Neural cell (in vitro differentiated cells): ENCODE measurements at regions not wholly inside any gene's neighbourhood (a gene's known extent, or its start where the extent isn't known, plus 50 kb on each side); places are given as distances from the start of the nearest gene placed in this dataset.
A peak's percentile ranks its signal among the peaks of the same experiment; 100 is the strongest.

Experiments
- H2AFZ ChIP-seq: fragments of 200-600, 300-800 bp; sonication (generic), shearing (Covaris generic); 2 replicates; pipeline ENCODE4 v1.6.0; 2014; ENCODE audit warnings: low read depth, mild to moderate bottlenecking, antibody characterized with exemption, low read length, moderate library complexity
- H3F3A ChIP-seq: fragments of 200-600 bp; shearing (Covaris generic); 2 replicates; pipeline ENCODE4 v1.6.1; 2016; ENCODE audit warnings: mild to moderate bottlenecking, moderate library complexity, mixed read lengths, antibody characterized with exemption, low read length; ENCODE audit not compliant: insufficient read depth, poor library complexity, severe bottlenecking
- H3K27ac ChIP-seq: fragments of 200-600, 300-800 bp; sonication (generic), shearing (Covaris generic); 2 replicates; pipeline ENCODE4 v1.5.1; 2014; ENCODE audit warnings: mild to moderate bottlenecking, low read length, moderate library complexity
- H3K27me3 ChIP-seq: fragments of 300-800, 200-600 bp; sonication (generic), shearing (Covaris generic); 2 replicates; pipeline ENCODE4 v1.6.0; 2014; ENCODE audit warnings: mild to moderate bottlenecking, low read depth, low read length, moderate library complexity; ENCODE audit not compliant: insufficient read depth
- H3K36me3 ChIP-seq: fragments of 300-800, 200-600 bp; sonication (generic), shearing (Covaris generic); 2 replicates; pipeline ENCODE4 v1.5.1; 2014; ENCODE audit warnings: mild to moderate bottlenecking, antibody characterized with exemption, low read length, moderate library complexity; ENCODE audit not compliant: insufficient read depth
- H3K4me2 ChIP-seq: fragments of 300-800, 200-600 bp; sonication (generic), shearing (Covaris generic); 2 replicates; pipeline ENCODE4 v1.6.0; 2014; ENCODE audit warnings: mild to moderate bottlenecking, low read length
- H3K4me3 ChIP-seq: fragments of 300-800, 200-600 bp; sonication (generic), shearing (Covaris generic); 2 replicates; pipeline ENCODE4 v1.5.1; 2014; ENCODE audit warnings: mild to moderate bottlenecking, low read length, moderate library complexity
- H3K79me2 ChIP-seq: fragments of 200-600 bp; shearing (Covaris generic); replicated peaks from 2 replicates; pipeline ENCODE4 v1.6.0; 2014; ENCODE audit warnings: mild to moderate bottlenecking, low read length, moderate library complexity; ENCODE audit not compliant: insufficient read depth
- H3K9ac ChIP-seq: fragments of 300-800, 200-600 bp; sonication (generic), shearing (Covaris generic); 2 replicates; pipeline ENCODE4 v1.6.1; 2016; ENCODE audit warnings: mild to moderate bottlenecking, low read length, mixed read lengths
- H3K9me2 ChIP-seq: fragments of 200-600 bp; shearing (Covaris generic); 2 replicates; pipeline ENCODE4 v1.6.1; 2016; ENCODE audit warnings: mild to moderate bottlenecking, low read length, mixed read lengths; ENCODE audit not compliant: insufficient read depth
- H3K9me3 ChIP-seq: fragments of 200-600, 300-800 bp; sonication (generic), shearing (Covaris generic); 2 replicates; pipeline ENCODE4 v1.6.1; 2016; ENCODE audit warnings: mild to moderate bottlenecking, mixed run types, low read length, moderate library complexity, mixed read lengths
- H4K20me1 ChIP-seq: fragments of 200-600 bp; shearing (Covaris generic); 2 replicates; pipeline ENCODE4 v1.6.1; 2016; ENCODE audit warnings: mild to moderate bottlenecking, mixed run types; ENCODE audit not compliant: insufficient read depth
- CTCF ChIP-seq: fragments of 450-650 bp; IDR thresholded peaks from 2 replicates; pipeline ENCODE4 v1.5.1; 2014; ENCODE audit warnings: antibody characterized with exemption, mild to moderate bottlenecking, moderate library complexity; ENCODE audit not compliant: poor library complexity, severe bottlenecking
- EP300 ChIP-seq: fragments of 450-650 bp; conservative IDR thresholded peaks from 2 replicates; pipeline ENCODE4 v1.6.1; 2014; ENCODE audit warnings: antibody characterized with exemption, mild to moderate bottlenecking, moderate library complexity; ENCODE audit not compliant: poor library complexity, severe bottlenecking
- EZH2 ChIP-seq: fragments of 200-600, 300-800 bp; shearing (Covaris generic), sonication (generic); IDR thresholded peaks from 2 replicates; pipeline ENCODE4 v1.6.1; 2014; ENCODE audit warnings: antibody characterized with exemption, low read length, borderline replicate concordance, mild to moderate bottlenecking; ENCODE audit not compliant: insufficient read depth, poor library complexity, severe bottlenecking
- MXI1 ChIP-seq: fragments of 450-650 bp; conservative IDR thresholded peaks from 2 replicates; pipeline ENCODE4 v1.6.1; 2014; ENCODE audit warnings: antibody characterized with exemption, mild to moderate bottlenecking; ENCODE audit not compliant: poor library complexity, severe bottlenecking
- POLR2AphosphoS5 ChIP-seq: IDR thresholded peaks from 2 replicates; pipeline ENCODE4 v1.6.1; 2012
- RAD21 ChIP-seq: fragments of 450-650 bp; conservative IDR thresholded peaks from 2 replicates; pipeline ENCODE4 v1.6.1; 2014; ENCODE audit warnings: antibody characterized with exemption, mild to moderate bottlenecking, moderate library complexity
- SMC3 ChIP-seq: fragments of 450-650 bp; conservative IDR thresholded peaks from 2 replicates; pipeline ENCODE4 v1.6.1; 2014; ENCODE audit warnings: antibody characterized with exemption, mild to moderate bottlenecking, moderate library complexity; ENCODE audit not compliant: poor library complexity
- TAF1 ChIP-seq: IDR thresholded peaks from 2 replicates; pipeline ENCODE4 v1.6.1; 2012; ENCODE audit warnings: low read depth
- TF ChIP-seq, protein P1 (sequence below): IDR thresholded peaks from 2 replicates; pipeline ENCODE4 v1.6.1; 2012; ENCODE audit warnings: borderline replicate concordance

- TF ChIP-seq EZH2 (no peak), EP300 (no peak), MXI1 (no peak), POLR2AphosphoS5 (no peak), SMC3 (no peak), TAF1 (no peak), CTCF (no peak), RAD21 (no peak)
- TF ChIP-seq, protein P1, sequence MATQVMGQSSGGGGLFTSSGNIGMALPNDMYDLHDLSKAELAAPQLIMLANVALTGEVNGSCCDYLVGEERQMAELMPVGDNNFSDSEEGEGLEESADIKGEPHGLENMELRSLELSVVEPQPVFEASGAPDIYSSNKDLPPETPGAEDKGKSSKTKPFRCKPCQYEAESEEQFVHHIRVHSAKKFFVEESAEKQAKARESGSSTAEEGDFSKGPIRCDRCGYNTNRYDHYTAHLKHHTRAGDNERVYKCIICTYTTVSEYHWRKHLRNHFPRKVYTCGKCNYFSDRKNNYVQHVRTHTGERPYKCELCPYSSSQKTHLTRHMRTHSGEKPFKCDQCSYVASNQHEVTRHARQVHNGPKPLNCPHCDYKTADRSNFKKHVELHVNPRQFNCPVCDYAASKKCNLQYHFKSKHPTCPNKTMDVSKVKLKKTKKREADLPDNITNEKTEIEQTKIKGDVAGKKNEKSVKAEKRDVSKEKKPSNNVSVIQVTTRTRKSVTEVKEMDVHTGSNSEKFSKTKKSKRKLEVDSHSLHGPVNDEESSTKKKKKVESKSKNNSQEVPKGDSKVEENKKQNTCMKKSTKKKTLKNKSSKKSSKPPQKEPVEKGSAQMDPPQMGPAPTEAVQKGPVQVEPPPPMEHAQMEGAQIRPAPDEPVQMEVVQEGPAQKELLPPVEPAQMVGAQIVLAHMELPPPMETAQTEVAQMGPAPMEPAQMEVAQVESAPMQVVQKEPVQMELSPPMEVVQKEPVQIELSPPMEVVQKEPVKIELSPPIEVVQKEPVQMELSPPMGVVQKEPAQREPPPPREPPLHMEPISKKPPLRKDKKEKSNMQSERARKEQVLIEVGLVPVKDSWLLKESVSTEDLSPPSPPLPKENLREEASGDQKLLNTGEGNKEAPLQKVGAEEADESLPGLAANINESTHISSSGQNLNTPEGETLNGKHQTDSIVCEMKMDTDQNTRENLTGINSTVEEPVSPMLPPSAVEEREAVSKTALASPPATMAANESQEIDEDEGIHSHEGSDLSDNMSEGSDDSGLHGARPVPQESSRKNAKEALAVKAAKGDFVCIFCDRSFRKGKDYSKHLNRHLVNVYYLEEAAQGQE, result no peak
- H3K4me3 ChIP-seq, result no peak overlapping the region
- no peaks in the 10 kb centered on the region for H3F3A ChIP-seq
- H3K9ac ChIP-seq, result no peak overlapping the region
- no peaks in the 10 kb centered on the region for H3K79me2 ChIP-seq
- H3K27ac ChIP-seq, result no peak overlapping the region
- H3K9me3 ChIP-seq, result no peaks in the 10 kb centered on the region
- no peaks in the 10 kb centered on the region for H3K27me3 ChIP-seq
- H2AFZ ChIP-seq, result no peak overlapping the region
- H3K4me2 ChIP-seq, result no peak overlapping the region
- H3K36me3 ChIP-seq, result no peaks in the 10 kb centered on the region
- H4K20me1 ChIP-seq, result no peaks in the 10 kb centered on the region
- H3K9me2 ChIP-seq, result no peaks in the 10 kb centered on the region
These were observed 109.6 kb downstream of the TBX19 start for GRCh38 chr1:168390271-168390670.

DNA sequence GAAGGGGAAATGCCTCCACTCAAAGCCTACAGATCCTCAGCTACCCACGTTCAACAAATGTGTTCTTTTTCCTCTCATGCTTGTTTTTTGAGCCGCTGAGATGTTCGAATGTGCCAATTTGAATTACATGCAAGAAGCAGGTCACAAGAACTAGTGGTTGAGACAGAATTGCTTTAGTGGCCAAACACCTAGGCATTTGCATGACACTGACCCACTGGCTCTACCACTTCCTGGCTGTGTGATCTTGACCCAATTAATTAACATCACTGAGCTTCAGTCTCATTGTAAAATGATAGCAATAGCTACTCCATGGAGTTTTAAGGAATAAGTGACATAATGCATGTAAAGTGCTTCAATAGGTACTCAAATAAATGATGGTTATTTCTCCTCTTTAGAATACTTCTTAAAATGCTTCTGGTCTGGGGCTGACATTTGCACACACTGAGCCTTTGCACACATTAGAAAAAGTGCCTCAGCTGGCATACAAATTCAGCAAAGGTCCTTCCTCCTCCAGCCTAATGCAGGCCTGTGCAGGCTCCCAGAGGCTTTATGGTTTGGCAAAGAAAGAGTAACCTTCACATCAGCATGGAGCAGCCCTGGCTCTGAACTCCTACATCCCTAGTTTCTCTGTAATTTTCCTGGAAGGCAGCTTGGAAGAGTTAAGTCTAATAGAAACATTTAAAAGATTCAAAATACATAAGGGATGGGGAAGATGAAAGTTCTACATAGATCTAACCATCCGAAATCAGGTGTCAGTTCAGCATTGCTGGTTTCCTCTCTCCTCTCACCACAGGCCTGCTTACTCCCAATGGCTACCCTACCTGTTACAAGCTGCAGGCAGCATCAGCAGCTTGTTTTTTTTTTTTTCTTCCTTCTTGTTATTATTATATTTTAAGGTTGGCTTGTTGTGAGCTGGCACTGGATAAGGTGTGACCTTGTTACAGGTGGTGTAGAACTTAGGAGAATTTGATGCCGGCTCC is 107.4 kb downstream of the TBX19 start:
- no peaks in the 10 kb centered on the region for H3K9me2 ChIP-seq
- H3K9ac ChIP-seq, result peak overlapping the region; percentile 30
- no peaks in the 10 kb centered on the region for H3F3A ChIP-seq
- no peaks in the 10 kb centered on the region for H4K20me1 ChIP-seq
- peak overlapping the region; percentile 48 for H3K4me2 ChIP-seq
- H3K27ac ChIP-seq, result peak overlapping the region; percentile 54
- H3K79me2 ChIP-seq, result no peaks in the 10 kb centered on the region
- no peaks in the 10 kb centered on the region for H3K36me3 ChIP-seq
- no peak for TF ChIP-seq RAD21
- TF ChIP-seq, protein P1, result no peak
- TF ChIP-seq EZH2, result no peak
- TF ChIP-seq TAF1, result no peak
- no peak for TF ChIP-seq POLR2AphosphoS5
- no peak for TF ChIP-seq CTCF
- TF ChIP-seq EP300, result no peak
- TF ChIP-seq SMC3, result no peak
- TF ChIP-seq MXI1, result no peak
- no peaks in the 10 kb centered on the region for H3K9me3 ChIP-seq
- H2AFZ ChIP-seq, result no peak overlapping the region
- H3K27me3 ChIP-seq, result no peaks in the 10 kb centered on the region
- H3K4me3 ChIP-seq, result peak overlapping the region; percentile 51
